GM18868 (cell line): ENCODE measurements at regions not wholly inside any gene's neighbourhood (a gene's known extent, or its start where the extent isn't known, plus 50 kb on each side); places are given as distances from the start of the nearest gene placed in this dataset.

ENCODE experiments used
- ATAC-seq: cut with Tn5 transposase; IDR thresholded peaks from one replicate; pipeline ENCODE4 v1.9.1; 2021; ENCODE audit warnings: mild to moderate bottlenecking, moderate library complexity; ENCODE audit not compliant: unreplicated experiment

- ATAC-seq = no peak
Observed at GRCh38 chr1:5308249-5308648, 653.8 kb downstream of the AJAP1 start.

- ATAC-seq = no peak
Observed at GRCh38 chr1:5304702-5305101, 650.3 kb downstream of the AJAP1 start.

- ATAC-seq = no peak
Observed at GRCh38 chr1:5298376-5298775, 644.0 kb downstream of the AJAP1 start.

DNA sequence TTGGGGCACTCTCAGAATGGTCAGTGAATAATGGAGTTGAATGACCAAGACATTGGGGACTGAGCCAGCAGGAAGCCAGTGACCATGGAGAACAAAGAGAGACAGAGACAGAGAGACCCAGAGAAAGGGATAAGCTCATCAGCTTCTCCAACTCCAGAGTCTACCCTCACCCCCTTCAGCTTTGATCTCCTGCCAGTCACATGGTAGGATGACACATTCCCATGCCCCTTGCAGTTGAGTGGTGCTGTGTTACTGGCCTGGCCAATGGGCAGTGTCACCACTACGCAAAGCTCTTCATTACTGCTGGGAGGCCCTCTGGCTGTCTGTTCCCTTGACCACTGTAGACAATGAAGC, 643.5 kb downstream of the AJAP1 start:
- ATAC-seq = no peak

DNA sequence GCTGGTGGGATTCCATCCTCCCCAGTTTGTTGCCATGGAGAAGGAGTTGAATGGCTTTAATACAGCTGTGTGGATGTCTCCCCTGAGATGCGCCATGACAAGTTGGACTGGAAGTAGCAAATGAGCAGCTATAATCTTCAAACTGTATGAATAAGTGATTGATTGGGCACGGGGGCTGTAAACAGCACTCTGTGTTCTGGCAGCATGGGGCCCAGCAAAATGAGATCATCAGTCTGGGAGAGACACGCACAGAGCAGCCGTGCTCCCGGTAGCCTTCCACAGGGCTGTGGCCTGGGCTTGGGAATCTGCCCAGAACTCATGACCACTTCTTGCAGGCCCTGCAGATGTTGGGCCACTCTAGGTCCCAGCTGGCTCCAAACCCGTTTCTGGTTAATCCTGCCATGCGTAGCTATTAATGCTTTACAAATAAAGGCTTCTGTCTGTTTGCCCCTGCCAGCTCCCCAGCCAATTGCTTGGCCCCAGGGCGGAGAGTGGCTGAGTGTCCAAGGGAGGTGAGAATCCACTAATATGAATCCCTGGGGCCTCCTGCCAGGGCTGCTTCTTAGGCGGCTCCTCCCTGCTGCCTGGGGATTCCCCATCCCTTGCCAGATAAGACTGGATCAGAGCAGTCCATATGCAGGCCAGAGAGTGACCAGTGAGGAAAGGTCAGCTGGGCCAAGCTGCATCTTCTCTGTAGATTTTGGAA, 642.9 kb downstream of the AJAP1 start:
- no peak for ATAC-seq

GRCh38 chr1:5296557-5297179, 642.3 kb downstream of the AJAP1 start:
- no peak for ATAC-seq

- no peak for ATAC-seq
Observed at GRCh38 chr1:5296095-5296494, 641.7 kb downstream of the AJAP1 start.

DNA sequence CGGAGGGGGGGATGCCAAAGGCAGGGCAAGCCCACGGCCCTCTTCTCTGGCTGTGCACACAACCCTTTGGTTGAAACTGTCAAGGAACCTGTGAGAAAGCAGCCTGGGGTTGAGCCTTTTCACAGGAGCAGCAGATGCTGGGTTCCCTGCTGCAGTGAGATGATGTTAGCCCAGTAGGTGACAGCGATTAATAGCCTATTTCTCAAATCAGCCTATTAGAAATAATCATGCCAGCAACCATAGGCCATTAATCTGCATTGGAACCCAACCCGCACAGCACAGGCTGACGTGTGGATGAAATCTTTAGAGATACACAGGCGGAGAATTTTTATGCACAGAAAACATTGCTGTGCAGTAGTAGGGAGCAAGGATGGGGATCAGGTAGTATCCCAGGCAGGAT, 637.5 kb downstream of the AJAP1 start:
- ATAC-seq = no peak

GRCh38 chr1:5287178-5288150, 633.1 kb downstream of the AJAP1 start:
- no peak for ATAC-seq

DNA sequence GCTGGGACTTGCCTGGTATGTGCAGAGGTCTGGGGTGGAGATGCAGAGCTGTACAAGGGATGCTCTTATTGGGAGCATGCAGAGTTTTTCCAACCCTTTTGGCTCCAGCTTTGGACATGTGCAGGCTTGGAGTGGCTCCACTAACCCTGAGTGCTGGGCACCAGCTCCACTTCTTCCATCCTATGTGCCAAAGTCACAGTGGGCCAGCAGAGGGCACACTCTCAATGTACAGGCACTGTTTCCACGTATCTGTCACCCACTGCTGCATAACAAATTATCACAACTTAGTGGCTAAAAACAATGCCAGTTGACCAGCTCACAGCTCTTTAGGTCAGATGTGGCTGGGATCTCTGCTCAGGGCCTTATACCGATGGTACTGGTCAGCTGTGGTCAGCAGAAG, 631.8 kb downstream of the AJAP1 start:
- no peak for ATAC-seq

DNA sequence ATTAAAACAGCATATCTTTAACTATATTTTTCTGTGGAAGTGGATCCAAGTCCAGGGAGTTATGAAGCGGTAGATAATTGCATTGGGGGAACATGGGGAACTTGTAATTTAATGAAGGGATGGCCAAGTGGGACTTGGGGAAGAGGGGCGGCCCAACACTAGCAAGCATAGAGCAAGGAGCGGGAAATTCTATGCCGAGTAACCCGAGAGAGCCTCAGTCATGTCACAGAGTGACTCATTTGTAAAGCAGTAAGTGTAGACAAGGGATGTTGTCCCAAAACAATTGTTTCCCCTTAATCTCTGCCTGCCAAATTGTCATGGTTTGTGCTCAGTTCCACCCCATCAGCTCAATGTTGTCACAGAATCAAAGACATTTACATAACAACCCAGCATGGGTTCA, 620.1 kb downstream of the AJAP1 start:
- no peak for ATAC-seq

DNA sequence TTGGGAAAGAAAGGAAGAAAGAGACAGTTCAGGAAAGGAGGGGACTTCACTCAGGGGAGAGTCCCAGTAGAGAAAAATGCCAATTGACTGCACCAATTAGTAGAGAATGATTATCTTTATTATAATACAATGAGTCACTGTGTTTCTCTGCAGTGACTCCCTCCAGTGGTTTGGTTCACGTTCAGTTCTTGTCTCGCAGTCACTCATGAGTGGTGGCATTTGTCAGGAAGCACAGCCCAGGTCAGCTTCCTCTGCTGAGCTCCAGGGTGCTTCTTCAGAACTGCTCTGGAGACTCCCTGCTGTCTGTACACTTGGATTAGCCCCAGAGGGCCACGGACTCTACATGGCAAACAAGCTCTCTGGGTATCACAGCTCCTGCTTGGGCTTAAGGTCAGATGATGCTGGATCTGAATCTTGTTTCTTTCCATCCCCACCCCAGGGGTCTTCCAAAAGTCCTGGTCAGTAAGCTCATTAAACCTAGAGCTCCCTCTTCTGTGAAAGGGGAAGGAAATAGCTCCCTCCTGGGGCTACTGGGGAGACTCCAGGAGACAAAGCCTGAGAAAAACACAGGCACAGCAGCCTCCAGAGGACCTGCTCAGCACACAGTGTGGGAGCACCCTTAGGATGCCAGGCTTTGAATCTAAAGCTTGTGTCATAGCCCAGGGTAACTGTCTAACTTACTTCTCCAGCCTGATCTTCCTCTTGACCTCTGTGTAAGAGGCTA, 619.0 kb downstream of the AJAP1 start:
- no peak for ATAC-seq

DNA sequence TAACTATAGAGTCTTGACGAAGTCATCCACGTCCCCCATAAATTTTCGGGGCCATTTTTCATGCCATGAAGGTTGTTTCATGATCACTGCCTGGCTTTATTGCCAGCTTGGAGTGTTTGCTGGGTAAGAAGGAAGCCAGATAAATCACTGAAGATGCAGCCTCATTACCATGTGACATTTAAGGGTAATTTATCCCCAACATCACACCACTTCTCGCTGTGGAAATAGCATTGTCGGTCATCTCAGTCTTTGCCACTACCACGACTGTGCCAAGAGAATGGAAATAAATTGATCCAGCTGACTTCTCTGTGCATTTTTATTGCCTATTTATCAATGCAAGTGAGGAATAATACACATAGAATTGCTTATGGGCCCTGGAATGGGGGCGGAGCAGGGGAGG, 617.9 kb downstream of the AJAP1 start:
- no peak for ATAC-seq

DNA sequence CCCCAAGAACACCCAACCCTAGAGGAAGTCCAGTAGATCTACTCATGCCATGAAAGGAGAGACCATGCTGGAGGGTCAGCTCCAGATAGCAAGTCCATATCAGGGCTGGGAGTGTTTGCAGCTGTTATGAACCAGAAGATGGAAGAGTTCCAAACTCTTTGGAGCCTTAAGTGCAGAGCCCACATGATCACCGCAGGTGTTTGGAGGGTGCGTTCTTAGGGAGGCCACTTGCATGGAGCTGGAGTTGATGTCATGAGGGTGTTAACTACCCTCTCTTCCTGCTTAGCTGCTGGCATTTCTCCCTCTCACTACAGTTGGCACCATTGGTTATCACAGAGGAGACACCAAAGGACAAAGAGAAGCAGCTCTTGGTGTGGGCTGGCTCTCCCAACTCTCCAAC, 616.9 kb downstream of the AJAP1 start:
- no peak for ATAC-seq

GRCh38 chr1:5269901-5270300, 615.5 kb downstream of the AJAP1 start:
- no peak for ATAC-seq

GRCh38 chr1:5267603-5268235, 613.3 kb downstream of the AJAP1 start:
- no peak for ATAC-seq

DNA sequence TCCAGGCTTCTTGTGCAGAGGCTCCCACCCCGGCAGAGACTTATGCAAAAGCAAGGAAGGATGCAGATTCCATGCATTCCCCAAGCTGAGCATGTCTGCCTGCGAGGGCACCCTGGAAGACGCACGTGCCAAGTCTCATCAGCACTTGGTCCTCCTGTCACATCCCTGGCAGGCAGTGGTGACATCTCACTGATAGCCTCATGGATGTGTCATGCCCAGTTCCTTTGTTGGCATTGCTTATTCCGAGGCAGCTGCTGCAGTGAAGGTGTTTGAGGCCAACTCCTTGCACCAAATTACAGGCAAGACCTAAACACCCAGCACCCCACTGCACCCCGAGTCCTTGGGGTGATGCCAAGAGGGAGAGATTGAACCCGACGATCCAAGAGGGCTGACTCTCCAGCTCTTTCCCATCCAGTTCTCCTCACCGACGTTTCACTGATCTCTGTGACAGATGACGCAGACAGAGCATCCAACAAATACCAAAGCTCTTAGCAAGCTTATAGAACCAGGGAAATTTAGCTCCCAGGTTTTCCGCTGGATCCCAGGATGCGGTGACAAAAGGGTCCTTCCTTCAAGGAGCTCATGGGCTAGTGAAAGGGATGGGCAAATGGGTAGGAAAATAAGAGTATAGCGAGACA, 611.1 kb downstream of the AJAP1 start:
- no peak for ATAC-seq

- no peak for ATAC-seq
Observed at GRCh38 chr1:5264476-5264875, 610.1 kb downstream of the AJAP1 start.

DNA sequence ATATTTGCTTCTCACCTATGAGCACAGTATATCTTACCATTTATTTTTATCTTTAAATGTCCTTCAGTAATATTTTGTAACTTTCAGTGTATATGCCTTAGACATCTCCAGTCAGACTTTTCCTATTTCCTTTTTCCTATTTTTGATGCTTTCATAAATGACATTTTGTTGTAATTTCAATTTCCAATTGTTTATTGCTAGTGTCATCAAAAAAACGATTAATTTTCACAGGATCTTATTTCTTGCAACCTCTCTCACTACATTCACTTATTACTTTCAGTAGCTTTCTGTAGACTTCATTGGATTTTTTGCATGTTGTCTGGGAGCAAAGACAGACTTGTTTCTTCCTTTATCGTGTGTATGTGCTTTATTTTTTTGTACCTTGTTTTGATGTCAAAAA, 602.4 kb downstream of the AJAP1 start:
- no peak for ATAC-seq

- ATAC-seq = no peak
Observed at GRCh38 chr1:5254975-5255374, 600.6 kb downstream of the AJAP1 start.
